HUES48 (cell line): ENCODE measurements at regions not wholly inside any gene's neighbourhood (a gene's known extent, or its start where the extent isn't known, plus 50 kb on each side); places are given as distances from the start of the nearest gene placed in this dataset.

Experiments used
- H3K27ac ChIP-seq: one replicate; pipeline ENCODE4 v1.7.0; 2013; ENCODE audit warnings: low read depth, low read length, inconsistent platforms
- H3K27me3 ChIP-seq: 2 replicates; pipeline ENCODE4 v1.6.1; 2013; ENCODE audit warnings: mild to moderate bottlenecking, low read length; ENCODE audit not compliant: control insufficient read depth, insufficient read depth
- H3K36me3 ChIP-seq: 2 replicates; pipeline ENCODE4 v1.6.1; 2013; ENCODE audit warnings: low read length; ENCODE audit not compliant: control insufficient read depth, insufficient read depth
- H3K4me1 ChIP-seq: 2 replicates; pipeline ENCODE4 v1.6.1; 2013; ENCODE audit warnings: mild to moderate bottlenecking, low read length; ENCODE audit not compliant: control insufficient read depth, insufficient read depth
- H3K4me3 ChIP-seq: 2 replicates; pipeline ENCODE4 v1.5.1; 2013; ENCODE audit warnings: mild to moderate bottlenecking, low read depth, low read length
- H3K9ac ChIP-seq: 2 replicates; pipeline ENCODE4 v1.6.1; 2013; ENCODE audit warnings: mild to moderate bottlenecking, low read depth, low read length, moderate library complexity
- H3K9me3 ChIP-seq: 2 replicates; pipeline ENCODE4 v1.6.1; 2013; ENCODE audit warnings: low read length; ENCODE audit not compliant: control insufficient read depth, insufficient read depth

- Histone ChIP-seq H3K36me3 (no peaks in the 10 kb centered on the region), H3K4me3 (no peak overlapping the region), H3K9me3 (no peaks in the 10 kb centered on the region), H3K27me3 (no peaks in the 10 kb centered on the region), H3K27ac (no peak overlapping the region), H3K9ac (no peak overlapping the region), H3K4me1 (no peaks in the 10 kb centered on the region)
These were observed 2050.7 kb upstream of the WWC1 start for GRCh38 chr5:166240705-166241104.

DNA sequence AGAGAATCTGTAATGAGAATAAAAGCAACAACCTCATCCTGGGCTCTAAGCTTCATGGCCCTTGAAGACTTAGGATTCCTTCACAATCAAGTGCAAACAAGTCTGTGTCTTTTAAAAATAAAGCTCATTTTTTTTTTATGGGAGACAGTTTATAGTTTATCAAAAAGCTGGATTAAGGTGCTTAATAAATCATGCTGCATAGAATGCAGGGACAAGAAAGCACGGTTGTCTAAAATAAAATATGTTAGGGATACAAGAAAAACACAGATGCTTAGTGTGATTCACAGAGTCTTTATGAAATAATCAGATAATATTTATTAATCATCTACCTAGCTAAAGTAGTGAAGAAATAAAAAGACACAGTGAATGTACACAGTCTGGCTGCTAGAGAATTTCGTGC lies 2045.9 kb upstream of the WWC1 start:
- H3K9me3 ChIP-seq = no peaks in the 10 kb centered on the region

GRCh38 chr5:166251786-166252185 lies 2039.7 kb upstream of the WWC1 start:
- Histone ChIP-seq H3K4me3 (no peak overlapping the region), H3K4me1 (no peaks in the 10 kb centered on the region), H3K9me3 (no peaks in the 10 kb centered on the region), H3K27me3 (no peaks in the 10 kb centered on the region), H3K36me3 (no peaks in the 10 kb centered on the region), H3K9ac (no peak overlapping the region), H3K27ac (no peak overlapping the region)

More for the DNA sequence above, 2045.9 kb upstream of the WWC1 start:
- H3K4me3 ChIP-seq = no peak overlapping the region
- H3K27me3 ChIP-seq = no peaks in the 10 kb centered on the region
- H3K4me1 ChIP-seq = no peaks in the 10 kb centered on the region
- no peak overlapping the region for H3K9ac ChIP-seq
- H3K27ac ChIP-seq = no peak overlapping the region
- H3K36me3 ChIP-seq = no peaks in the 10 kb centered on the region

GRCh38 chr5:166257661-166258060 lies 2033.8 kb upstream of the WWC1 start:
- Histone ChIP-seq H3K27ac (no peak overlapping the region), H3K36me3 (no peaks in the 10 kb centered on the region), H3K4me1 (no peaks in the 10 kb centered on the region), H3K9ac (no peak overlapping the region), H3K9me3 (no peaks in the 10 kb centered on the region), H3K4me3 (no peak overlapping the region), H3K27me3 (no peaks in the 10 kb centered on the region)

DNA sequence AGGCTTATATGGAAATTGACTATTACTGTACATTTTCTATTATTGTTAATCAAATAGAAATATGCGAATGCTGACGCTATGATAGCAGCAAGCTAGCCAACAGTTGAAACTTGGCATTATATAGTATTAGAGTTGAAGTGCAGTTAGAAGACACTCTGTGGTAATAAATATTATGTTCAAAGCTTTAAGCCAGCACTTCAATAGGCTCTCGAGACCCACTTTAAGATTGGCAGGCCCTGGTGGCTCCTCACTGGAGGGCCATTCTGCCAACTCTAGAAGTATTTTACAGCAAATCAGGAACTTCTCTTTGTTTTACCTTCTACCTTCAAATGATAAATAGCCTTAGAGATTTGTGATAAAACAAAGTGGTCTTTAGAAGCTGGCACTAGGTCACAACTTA lies 2029.0 kb upstream of the WWC1 start:
- Histone ChIP-seq H3K27ac (no peak overlapping the region), H3K9me3 (no peaks in the 10 kb centered on the region), H3K36me3 (no peaks in the 10 kb centered on the region), H3K4me1 (no peaks in the 10 kb centered on the region), H3K27me3 (no peaks in the 10 kb centered on the region), H3K4me3 (no peak overlapping the region), H3K9ac (no peak overlapping the region)

- H3K9me3 ChIP-seq = no peaks in the 10 kb centered on the region
- no peak overlapping the region for H3K27ac ChIP-seq
- H3K36me3 ChIP-seq = no peaks in the 10 kb centered on the region
- H3K27me3 ChIP-seq = no peaks in the 10 kb centered on the region
- no peak overlapping the region for H3K4me3 ChIP-seq
- H3K9ac ChIP-seq = no peak overlapping the region
- peaks cover 12% of the 10 kb centered on the region; the same call in 1 of the 2 replicates for H3K4me1 ChIP-seq
These were observed 2023.5 kb upstream of the WWC1 start for GRCh38 chr5:166267907-166268306.

GRCh38 chr5:166270712-166271111 lies 2020.7 kb upstream of the WWC1 start:
- no peak overlapping the region for H3K27ac ChIP-seq
- H3K9ac ChIP-seq = no peak overlapping the region
- H3K4me1 ChIP-seq = peaks cover 12% of the 10 kb centered on the region; the same call in 1 of the 2 replicates
- no peaks in the 10 kb centered on the region for H3K27me3 ChIP-seq
- H3K9me3 ChIP-seq = no peaks in the 10 kb centered on the region
- no peaks in the 10 kb centered on the region for H3K36me3 ChIP-seq
- no peak overlapping the region for H3K4me3 ChIP-seq

DNA sequence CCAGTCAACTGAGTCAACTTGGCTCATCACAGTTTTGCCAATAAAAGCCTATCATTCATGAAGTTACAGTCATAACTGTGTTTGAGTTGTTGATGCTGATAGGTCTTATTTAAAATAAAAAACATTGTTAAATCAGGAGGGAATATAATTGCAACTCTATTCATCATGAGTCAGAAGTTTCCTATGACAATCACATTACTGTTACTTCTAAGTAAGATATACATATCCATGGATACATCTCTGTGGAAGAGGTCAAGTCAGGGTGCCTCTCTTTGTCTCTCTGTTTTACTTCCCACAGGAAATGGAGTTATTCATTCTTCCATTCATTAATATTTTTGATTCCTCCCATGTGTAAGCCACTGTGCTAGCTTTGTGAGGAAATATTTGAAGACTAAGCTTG lies 2015.4 kb upstream of the WWC1 start:
- H3K36me3 ChIP-seq = no peaks in the 10 kb centered on the region
- H3K9ac ChIP-seq = no peak overlapping the region
- H3K4me1 ChIP-seq = peaks cover 16% of the 10 kb centered on the region; the same call in 1 of the 2 replicates
- no peak overlapping the region for H3K4me3 ChIP-seq
- no peaks in the 10 kb centered on the region for H3K9me3 ChIP-seq
- H3K27me3 ChIP-seq = no peaks in the 10 kb centered on the region
- no peak overlapping the region for H3K27ac ChIP-seq

GRCh38 chr5:166279828-166280227 lies 2011.6 kb upstream of the WWC1 start:
- Histone ChIP-seq H3K36me3 (no peaks in the 10 kb centered on the region), H3K9ac (no peak overlapping the region), H3K27me3 (no peaks in the 10 kb centered on the region), H3K4me3 (no peak overlapping the region), H3K9me3 (no peaks in the 10 kb centered on the region), H3K27ac (no peak overlapping the region), H3K4me1 (0 out of 2 replicates have a peak, but pooled peaks cover 6% of the 10 kb centered on the region)

DNA sequence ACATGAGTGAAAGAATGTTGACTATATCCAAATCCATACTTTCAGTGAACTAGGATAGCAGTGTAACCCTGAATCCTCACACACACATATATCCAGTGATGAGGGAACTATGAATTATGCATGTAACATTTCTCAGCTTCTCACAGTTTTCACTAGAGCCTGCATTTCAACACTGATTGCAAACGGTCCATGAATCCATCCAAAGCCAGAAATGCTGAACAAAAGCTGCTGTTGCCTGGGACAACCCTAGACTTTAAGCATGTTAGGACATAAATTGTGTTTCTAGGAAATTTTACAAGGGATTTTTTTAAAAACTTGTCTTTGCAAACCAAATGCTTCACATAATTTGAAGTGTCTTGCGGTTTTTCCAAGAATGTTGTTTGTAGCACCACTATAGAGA lies 2010.0 kb upstream of the WWC1 start:
- Histone ChIP-seq H3K4me3 (no peak overlapping the region), H3K36me3 (no peaks in the 10 kb centered on the region), H3K27me3 (no peaks in the 10 kb centered on the region), H3K4me1 (0 out of 2 replicates have a peak, but pooled peaks cover 13% of the 10 kb centered on the region), H3K9me3 (no peaks in the 10 kb centered on the region), H3K9ac (no peak overlapping the region), H3K27ac (no peak overlapping the region)

GRCh38 chr5:166282939-166283338 lies 2008.5 kb upstream of the WWC1 start:
- Histone ChIP-seq H3K36me3 (no peaks in the 10 kb centered on the region), H3K27me3 (no peaks in the 10 kb centered on the region), H3K9ac (no peak overlapping the region), H3K27ac (no peak overlapping the region), H3K4me1 (0 out of 2 replicates have a peak, but pooled peaks cover 13% of the 10 kb centered on the region), H3K9me3 (no peaks in the 10 kb centered on the region), H3K4me3 (no peak overlapping the region)

DNA sequence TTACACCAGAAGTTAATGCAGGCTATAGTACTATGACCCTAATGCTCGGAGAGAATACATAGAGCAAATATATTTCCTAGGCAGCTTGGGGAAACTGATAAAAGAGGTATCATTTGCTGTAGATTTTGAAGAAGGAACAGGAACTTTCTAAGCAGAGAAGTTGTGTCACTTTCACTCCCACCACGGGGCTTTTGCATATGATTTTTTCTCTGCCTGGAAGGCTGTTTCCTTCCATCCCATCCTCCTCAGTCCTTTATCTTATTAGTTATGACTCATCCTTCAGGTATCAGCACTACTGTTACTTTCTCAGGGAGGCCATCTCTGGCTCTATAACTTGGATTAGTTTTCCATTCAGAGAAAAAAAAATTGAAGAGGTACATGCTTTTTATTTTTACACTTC lies 2006.1 kb upstream of the WWC1 start:
- Histone ChIP-seq H3K4me3 (no peak overlapping the region), H3K9me3 (no peaks in the 10 kb centered on the region), H3K36me3 (no peaks in the 10 kb centered on the region), H3K27ac (peak overlapping the region; percentile 46), H3K4me1 (0 out of 2 replicates have a peak, but pooled peaks cover 7% of the 10 kb centered on the region), H3K27me3 (no peaks in the 10 kb centered on the region), H3K9ac (no peak overlapping the region)
